GM23248 (cell line): ENCODE measurements at regions not wholly inside any gene's neighbourhood (a gene's known extent, or its start where the extent isn't known, plus 50 kb on each side); places are given as distances from the start of the nearest gene placed in this dataset.

Experiments used
- EZH2 ChIP-seq: fragments of 200-600 bp; sonication (generic); IDR thresholded peaks from 2 replicates; pipeline ENCODE4 v1.6.1; 2018; ENCODE audit warnings: antibody characterized with exemption, mild to moderate bottlenecking; ENCODE audit not compliant: insufficient read depth, poor library complexity, severe bottlenecking
- EZH2phosphoT487 ChIP-seq: fragments of 200-600 bp; sonication (generic); IDR thresholded peaks from 2 replicates; pipeline ENCODE4 v1.6.1; 2018; ENCODE audit warnings: antibody characterized with exemption, moderate library complexity, mild to moderate bottlenecking, low read depth; ENCODE audit not compliant: insufficient read depth

- TF ChIP-seq EZH2 (no peak), EZH2phosphoT487 (no peak)
Observed at GRCh38 chr16:27704252-27704651, 154.3 kb downstream of the KATNIP start.
